ENCODE measurements at regions not wholly inside any gene's neighbourhood (a gene's known extent, or its start where the extent isn't known, plus 50 kb on each side); places are given as distances from the start of the nearest gene placed in this dataset.

DNA sequence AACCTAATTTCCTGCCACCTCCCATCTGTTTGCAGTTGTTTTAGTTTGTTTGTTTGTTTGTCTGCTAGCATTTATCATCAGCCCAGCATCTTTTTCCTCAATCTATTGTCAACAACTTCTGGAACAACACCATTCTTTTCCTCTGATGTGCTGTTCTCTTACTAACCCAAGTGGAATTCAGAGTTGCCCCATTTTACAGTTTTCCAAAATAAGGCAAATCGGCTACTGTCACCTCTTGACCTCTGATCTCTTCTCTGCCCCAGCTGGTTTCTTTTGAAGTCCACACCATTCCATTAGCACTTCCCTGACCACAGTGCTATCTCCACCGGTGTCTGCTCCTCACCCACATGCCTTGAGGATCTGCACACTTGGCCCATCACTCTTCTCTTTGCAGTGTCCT, 102.4 kb downstream of the EFNB2 start:
- DNase-seq = no peak

DNA sequence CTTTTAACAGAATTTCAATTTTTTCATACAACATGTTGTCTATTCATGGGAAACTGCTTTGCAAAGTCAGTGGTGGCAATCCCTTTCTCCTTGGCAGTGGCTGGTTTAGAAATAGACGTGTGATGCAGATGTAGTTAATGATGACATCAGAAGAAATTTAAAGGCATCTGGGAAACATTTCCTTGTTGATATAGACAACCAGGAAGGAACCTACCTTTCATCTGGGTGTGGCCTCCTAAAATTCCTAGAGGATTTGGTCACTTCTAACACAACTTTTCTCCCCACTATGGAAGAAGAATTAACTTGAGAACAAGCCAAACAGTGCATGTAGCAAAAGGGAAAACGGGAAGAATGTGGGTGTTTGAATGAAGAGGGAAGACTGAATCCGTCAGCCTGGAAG, 102.8 kb downstream of the EFNB2 start:
- DNase-seq = no peak

DNA sequence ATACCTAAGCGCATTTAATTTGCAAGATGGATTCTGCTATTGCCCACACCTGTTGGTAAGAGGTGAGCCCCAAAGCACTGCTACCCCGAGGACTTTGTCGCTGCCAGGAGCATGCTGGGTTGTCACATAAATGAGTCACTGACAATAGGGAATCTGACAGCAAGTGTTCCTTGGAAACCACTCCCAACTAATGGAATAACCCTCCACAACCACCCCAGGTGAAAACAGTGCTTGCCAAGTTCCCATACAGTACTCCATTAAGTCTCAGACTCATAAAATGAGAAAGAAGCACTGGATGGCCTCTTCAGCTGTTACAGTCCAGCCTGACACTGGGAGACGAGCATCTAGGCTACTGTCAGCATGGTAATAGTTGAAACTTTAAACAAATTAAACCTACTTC, 108.6 kb downstream of the EFNB2 start:
- DNase-seq = no peak

DNA sequence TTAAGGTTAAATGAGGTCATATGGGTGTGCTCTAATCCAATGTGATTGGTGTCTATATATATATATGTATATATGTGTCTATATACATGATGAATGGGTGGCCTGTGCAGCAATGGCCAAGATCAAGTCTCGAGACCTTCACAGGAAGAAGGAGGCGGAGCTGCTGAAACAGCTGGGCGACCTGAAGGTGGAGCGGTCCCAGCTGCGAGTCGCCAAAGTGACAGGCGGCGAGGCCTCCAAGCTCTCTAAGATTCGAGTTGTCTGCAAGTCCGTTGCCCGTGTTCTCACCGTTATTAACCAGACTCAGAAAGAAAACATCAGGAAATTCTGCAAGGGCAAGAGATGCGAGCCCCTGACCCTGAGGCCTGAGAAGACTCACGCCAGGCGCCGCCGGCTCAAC, 109.8 kb downstream of the EFNB2 start:
- DNase-seq = no peak

DNA sequence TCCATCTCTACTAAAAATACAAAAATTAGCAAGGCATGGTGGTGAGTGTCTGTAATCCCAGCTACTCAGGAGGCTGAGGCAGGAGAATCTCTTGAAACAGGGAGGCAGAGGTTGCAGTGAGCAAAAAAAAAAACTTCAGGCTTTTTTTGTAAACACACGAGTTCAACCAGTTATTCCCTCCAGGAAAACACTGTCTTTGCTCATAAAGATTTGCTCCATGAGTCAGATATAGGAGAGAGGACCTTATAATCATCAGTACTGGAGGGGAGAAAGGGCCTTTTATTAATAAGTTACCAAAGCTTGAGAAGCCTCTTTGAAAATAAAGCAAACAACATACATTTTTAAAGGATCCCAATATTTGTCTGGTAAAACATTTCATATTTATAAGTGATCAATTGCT, 110.7 kb downstream of the EFNB2 start:
- no peak for DNase-seq

DNA sequence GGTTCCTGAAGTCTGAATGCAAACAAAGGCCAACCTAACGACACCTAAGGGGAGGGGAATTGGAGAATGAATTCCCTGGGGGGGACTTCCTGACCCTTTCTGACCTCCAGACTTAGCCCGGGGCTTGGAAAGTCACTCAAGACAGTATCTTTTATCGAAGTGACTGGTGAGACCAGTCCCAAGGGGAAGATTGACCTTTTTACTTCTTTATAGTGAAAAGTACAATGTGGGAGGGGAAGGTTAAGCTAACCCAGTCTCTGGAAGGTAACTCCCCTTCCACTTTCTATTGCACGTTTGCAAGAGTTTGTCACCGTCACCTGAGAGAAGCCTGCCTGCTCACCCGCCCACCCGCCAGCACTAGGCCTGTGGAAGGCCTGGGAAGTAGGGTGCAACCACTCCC, 111.9 kb downstream of the EFNB2 start:
- DNase-seq = no peak

DNA sequence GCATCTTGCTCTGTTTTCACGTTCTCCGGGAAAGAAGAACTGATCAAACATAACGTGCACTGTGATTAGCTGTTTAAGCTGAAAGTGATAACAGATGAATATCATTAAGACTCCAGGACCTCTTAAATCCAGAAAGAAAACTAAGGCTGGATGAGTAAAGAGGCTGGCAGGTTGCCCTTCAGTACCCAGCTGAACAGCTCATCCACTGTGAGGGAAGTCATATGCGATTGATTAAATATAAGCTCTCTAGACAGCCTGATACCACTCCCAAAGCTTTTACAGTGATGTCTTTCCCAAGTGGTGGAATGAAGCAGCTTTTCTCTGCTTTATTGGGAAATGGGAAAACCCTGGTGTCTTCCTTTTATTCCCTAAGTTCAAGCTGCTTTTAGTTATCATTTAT, 116.9 kb downstream of the EFNB2 start:
- DNase-seq = no peak

DNA sequence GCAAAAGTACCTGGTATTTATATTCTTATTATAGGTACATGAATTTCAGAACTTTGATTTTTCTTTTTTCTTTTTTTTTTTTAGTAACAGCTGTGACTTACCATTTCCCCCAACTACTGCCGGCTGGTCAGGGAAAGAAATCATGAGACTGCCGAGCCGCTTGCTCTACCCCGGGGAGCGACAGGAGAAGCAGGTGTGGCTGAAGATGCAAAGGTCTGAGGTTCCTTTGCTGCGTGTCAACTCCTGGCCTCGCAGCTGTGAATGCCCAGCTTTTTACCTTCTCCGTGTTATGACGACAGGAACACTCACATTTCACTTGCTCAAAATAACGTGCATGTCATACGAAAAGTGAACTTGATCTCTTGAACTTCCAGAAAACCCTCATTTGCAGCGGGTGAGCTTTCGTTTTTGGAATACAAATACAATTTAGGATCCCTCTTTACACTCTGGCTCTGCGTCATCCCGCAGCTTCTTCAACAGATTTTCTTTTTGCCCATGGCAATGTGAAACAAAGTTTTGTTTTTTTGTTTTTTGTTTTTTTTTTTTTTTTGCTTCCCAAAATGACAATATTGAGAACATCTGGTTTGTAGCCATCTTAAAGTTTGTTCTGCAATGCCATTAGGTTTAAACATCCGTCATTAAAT, 117.9 kb downstream of the EFNB2 start:
- peak in 1 of 14 donors; percentile 2 for DNase-seq

DNA sequence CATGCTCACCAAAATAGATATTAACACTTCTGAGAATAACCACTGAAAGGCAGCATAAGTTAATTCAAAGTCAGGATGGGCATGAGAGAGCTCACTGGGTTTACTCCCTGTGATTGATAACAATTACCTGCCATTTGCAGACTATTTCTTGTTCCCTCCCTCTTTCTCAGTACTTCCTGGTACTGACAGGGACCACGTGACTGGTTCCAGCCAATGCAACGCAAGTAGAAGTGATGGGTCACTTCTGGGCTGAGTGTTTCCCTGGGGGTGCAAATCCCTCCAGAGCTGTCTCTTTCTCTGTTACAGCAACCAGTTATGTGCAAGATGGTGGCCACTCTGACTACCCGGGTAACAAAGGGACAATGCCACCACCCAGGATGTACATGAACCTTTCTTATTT, 118.8 kb downstream of the EFNB2 start:
- peak in 5 of 14 donors; percentile 1 to 14 (median 7) for DNase-seq

DNA sequence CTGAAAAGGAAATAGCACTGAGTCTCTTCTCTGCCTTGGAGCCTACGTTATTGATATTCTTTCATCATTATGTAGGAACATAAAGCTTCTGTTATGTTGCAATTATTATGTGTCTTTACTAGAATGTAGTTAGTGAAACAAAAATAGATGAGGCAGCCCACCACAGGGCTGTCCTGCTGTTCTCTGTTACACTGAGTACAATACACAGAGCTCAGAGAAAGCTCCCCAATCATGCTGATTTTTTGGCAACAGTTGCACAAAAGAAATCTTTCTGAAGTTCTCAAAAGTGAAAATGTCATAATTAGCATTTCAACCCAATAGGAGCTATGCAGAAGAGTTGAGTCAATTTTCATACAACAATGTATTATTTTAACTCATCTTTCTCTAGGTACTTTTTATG, 119.5 kb downstream of the EFNB2 start:
- DNase-seq = no peak

DNA sequence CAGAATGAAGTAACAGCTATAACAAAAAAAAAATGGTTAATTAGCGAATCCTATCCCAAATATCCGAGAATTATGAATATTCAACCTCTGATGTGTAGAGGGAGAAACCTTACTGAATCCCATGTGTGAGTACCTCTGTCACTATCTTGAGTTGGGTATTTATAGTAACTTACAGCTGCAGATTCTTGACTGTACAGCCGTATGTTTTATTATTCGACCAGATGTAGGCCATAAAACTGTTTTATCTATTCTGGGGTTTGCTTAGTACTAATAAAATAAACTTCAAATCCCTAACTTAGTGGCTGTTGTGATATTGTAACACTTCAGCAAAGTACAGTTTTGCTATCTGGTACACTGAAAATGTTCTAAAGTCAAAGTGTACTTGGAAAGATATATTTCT, 120.0 kb downstream of the EFNB2 start:
- DNase-seq = no peak

DNA sequence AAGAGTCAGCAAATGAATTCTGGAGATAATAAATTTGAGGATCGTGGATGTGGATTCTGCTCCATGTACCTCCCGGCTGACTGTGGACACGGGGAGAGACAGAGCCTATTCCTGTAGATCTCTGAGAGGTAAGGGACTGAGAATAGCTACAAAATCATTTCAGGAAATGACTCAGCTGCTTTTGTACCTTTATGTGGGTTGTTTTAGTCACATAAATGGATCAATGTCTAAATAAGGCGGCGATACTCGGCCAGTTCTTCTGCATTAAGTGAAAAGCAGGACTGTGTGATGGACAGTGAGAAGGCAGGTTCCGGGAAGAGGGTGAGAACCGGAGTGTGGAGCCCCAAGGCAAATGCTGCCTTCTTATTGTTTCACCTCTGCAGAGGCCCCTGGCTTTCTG, 128.1 kb downstream of the EFNB2 start:
- DNase-seq = no peak

DNA sequence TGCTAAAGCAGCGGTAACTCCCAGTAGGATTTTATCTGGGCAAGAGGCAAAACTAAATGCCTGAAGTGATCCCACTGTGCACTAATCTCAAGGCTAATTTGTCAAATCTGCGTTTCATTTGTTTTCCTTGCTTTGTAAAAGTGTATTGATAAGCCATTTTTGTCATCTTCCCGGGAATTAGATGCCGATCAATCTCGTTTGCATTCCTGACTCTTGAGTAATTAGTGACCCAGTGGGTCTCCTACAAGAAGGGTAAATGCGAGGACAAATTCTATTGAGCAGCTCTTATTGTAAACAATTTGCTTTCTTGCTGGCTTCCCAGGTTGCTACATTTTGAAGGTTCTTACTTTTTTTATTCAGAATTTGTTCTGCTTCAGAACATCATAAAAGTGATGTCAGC, 129.7 kb downstream of the EFNB2 start:
- DNase-seq = no peak

DNA sequence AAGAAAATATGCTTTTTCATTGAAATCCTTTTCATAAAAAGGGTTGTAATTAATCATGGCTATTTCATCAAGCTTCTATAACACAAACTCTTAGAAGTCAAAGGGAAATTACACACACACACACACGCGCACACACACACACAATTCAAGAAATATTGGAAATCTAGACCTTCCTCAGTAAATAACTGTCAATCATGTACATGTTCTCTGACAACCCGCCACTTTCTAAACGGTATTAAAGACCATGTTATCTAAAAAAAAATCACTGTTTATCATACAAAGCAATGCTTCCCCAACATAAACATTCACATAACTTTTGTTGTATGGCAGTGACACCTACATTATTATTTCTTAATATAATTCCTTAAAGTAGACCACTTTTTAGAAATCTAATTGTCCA, 132.2 kb downstream of the EFNB2 start:
- no peak for DNase-seq

DNA sequence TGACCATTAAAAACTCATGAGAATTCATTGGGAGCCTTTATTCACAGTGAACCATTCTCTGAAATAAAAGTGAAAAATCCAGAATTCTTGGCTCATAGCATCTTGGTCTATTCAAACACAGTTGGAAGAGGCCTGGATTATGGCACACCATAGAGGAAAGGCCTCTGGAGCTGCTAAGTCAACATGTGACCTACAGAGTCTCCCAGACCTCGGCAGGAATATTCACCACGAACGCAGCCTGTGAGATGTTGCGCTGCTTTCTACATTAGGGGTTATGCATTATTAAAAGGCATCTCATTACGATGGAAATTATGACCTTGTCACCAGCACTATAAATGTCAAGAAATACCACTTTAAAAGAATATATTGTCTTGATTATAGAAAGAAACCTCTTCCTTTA, 132.6 kb downstream of the EFNB2 start:
- no peak for DNase-seq

DNA sequence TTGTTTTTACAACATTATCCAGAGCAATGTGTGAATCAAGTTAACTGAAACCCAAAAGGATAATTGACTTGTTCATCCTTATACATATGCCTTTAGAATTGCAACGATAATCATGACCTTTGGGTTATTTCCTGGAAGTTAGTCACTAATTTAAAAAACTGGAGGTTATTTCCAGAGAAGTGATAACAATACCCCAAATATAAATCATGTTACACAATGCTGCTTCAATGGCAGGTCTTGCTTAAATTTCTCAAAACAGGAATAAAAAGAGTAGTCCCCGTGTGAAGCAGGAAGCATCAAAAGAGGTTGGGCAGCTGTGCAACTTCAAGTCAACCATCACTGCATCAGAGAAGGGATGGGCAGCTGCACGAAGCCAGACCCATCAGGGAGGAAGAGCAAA, 134.4 kb downstream of the EFNB2 start:
- no peak for DNase-seq

DNA sequence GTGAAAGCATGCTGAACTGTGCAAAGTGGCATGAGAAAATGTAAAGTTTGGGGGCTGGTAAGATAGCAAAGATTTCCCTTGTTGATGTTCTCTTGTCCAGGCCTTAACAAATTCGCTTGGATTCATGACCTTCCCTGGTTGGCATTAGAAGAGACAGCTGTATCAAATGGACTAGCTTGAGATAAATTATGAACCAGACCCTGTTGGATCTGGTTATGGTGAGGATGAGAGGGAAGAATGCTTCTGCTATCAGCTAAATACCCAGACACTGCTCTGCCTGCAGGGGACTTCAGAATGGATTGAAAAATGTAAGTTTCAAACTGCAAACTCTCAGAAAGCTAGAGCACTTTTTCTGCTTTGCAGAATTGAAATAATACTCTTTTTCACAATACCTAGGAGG, 135.2 kb downstream of the EFNB2 start:
- no peak for DNase-seq

DNA sequence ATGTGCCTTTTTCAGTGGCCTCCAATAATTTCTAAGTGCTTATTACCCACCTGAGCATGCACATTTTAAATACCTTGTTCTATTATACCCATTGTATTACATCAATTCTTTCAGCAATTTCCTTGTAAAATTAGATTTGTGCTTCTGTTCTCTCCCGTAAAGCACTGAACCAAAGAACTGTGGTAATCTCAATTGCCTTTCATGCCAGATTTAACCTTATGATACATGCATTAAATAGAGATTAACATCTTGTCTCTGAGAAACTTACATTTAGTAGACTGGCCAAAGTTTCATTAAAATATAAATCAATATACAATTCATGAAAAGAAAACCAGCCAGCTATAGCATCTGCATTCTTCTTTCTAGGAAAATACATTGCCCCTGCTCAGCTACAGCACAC, 137.2 kb downstream of the EFNB2 start:
- no peak for DNase-seq

DNA sequence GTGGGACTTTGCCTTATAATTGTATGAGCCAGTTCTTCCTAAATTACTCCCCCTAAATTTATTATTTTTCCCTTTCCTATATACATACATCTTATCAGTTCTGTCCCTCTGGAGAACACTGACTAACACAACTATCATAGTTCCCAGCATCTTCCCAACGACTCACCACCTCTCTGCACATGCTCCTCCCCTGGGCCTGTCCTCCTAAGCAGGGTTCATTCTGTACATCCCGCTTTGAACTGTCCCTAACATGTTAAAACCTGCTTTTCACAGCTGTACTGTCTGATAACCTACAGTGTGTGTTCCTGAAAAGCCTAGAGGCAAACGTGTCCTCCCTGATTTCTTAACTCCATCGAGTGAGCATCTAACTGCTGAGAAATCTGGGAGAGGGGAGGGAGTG, 141.7 kb downstream of the EFNB2 start:
- no peak for DNase-seq

DNA sequence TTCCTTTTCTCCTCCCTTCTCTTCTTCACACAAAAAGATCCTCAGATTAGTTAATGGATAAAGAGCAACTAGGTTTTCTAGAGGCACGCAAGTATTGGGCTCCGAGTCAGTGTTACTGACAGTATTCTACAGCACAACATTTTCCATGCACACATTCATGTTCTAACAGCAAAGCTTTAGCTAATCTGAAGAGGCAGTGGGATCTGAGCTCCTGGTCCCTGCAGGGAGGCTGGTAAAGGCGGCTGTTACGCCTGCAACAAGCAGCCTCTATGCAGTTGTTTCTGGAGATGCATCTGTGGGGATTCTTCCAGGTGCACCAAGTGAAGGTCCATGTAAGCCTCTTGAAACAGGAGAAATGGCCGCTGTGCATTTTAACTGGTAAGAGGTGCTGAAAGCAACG, 143.8 kb downstream of the EFNB2 start:
- no peak for DNase-seq

DNA sequence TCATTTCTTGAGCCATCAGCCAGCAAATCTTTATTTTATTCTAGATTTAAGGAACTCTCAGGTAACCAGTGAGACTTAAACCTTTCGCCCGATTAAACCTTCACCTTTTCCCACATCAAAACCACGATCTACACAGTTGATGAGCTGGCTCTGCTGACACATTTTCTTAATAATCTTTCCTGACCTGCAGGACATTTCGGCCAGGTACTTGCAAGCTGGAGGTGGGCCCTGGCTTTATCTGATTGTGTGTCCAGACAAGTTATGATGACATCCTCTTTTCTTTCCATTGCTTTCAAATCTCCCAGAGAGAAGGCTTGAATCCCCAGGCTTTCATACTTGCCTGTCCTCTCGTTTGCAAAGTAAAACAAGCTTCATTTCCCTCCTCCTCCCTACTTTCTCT, 144.2 kb downstream of the EFNB2 start:
- DNase-seq = no peak

DNA sequence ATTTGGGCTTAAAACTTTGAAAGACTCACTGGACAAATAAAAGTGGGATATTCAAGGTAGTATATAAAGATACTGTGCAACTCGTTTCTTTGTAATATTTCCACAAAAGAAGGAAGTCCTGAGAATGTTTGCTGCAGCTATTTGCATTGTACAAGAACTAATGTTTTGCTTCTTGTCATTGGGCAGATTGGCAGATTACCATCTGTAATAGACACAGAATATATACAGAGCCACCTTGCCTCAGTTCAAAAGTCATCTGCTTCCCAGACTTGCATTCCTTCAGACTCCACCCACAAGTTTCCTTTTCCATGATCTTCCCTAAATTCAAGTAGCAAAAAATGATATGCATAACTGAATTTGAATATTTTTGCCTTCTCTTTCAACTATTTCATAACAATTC, 145.1 kb downstream of the EFNB2 start:
- no peak for DNase-seq

DNA sequence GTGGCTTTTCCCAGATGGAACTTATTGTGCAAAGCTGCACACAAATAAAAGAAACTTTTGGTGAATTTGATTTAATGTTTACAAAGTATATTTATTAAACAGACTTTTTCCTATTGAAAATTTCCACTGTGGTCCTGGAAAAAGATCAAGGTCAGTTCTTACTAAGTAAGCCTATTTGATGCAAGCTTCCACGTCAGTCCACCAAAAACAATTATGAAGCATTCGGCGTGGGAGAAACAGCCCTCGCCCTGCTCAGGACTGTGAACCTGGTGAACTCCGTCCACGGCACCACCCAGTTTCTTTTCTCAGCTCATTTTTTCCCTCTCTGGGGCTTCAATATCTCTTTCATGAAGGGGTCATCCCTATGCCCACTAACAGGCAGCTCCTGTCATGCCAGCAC, 149.8 kb downstream of the EFNB2 start:
- DNase-seq = no peak

DNA sequence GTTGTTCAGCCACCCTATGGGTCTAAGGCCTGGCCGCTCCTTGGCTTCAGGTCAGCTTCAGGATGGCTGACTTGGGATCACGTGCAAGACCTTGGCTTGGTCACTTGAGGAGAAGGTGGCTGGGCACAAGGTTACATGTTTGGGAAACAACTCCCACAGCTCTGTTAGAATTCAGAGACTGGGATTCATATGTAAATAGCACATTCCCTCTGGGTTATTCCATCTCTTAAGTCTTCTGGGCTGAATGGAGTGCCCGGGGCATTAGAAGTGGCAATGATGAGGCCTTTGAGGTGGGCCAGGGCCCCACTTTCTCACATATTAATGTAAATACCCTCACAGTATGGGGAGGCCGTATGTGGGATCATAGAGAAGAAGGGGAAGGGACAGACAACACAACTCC, 150.9 kb downstream of the EFNB2 start:
- no peak for DNase-seq

DNA sequence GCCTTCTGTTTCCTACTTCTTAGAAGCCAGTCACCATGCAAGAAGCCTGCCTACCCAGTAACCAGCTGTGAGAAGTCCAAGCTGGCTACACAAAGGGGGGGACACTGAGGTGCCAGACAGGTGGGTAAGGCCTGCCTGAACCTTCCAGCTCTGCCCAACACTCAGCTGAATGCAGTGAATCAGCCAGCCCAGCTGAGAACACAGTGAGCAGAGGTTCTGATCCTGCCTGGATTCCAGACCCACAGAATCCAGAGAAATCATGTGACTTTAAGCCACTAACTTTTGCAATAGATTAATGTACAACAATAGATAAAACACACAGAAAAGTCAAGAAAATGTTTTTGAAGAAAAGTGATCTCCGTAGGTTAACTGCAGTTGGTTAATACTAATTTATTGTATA, 151.7 kb downstream of the EFNB2 start:
- no peak for DNase-seq

DNA sequence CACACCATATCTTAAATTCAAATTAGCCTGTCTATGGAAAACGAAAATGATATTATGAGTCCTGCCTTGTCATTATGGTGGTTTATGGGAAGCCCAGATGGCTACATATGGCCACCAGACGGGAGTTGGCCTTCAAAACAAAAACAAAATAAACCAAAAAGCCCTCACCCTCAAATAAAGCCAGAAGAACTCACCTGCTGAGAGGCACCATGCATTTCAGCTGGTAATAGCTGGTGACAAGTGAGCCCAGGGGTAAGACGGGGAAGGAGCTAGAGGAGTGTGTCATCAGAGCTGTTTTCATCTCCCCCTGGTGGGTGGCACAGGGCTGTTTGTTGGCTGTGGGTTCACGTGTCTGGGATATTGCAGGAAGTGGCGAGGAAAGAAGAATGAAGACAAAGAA, 152.9 kb downstream of the EFNB2 start:
- DNase-seq = no peak
